Panc1 (cell line): ENCODE measurements at regions not wholly inside any gene's neighbourhood (a gene's known extent, or its start where the extent isn't known, plus 50 kb on each side); places are given as distances from the start of the nearest gene placed in this dataset.

Experiments
- ATAC-seq: fragments of 200-7000 bp; cut with Tn5 transposase; 2 replicates; pipeline ENCODE4 v1.9.1; 2020; ENCODE audit warnings: mild to moderate bottlenecking, moderate library complexity
- BruUV-seq: library from RNA; stranded (reverse); fragments of 400-500 nt; replicated peaks from 2 replicates; lab custom pipeline; 2021; lab: Mats Ljungman, UMichigan
- CTCF ChIA-PET: fragments of 300-600 bp; sonication (Branson Sonifier 250); formaldehyde crosslinking; loops from one replicate; lab custom pipeline; 2022; ENCODE audit warnings: antibody characterized with exemption; lab: Charles Lee
- POLR2A ChIA-PET: fragments of 300-600 bp; sonication (Branson Sonifier 250); formaldehyde crosslinking; loops from one replicate; lab custom pipeline; 2022; ENCODE audit warnings: antibody characterized with exemption; lab: Charles Lee
- DNase-seq: peaks from one replicate; pipeline ENCODE4 v3.0.0-alpha.2; 2010; ENCODE audit warnings: low read depth, low spot score
- H3K27ac ChIP-seq: 2 replicates; pipeline ENCODE4 v1.5.1; 2011; ENCODE audit warnings: mild to moderate bottlenecking, low read length, inconsistent platforms
- H3K27me3 ChIP-seq: fragments of 200-500 bp; sonication (Bioruptor generic); 2 replicates; pipeline ENCODE4 v1.6.0; 2014; ENCODE audit warnings: low read length, inconsistent platforms; ENCODE audit not compliant: control insufficient read depth, insufficient read depth
- H3K36me3 ChIP-seq: fragments of 200-500 bp; sonication (Bioruptor generic); 2 replicates; pipeline ENCODE4 v1.5.1; 2014; ENCODE audit warnings: inconsistent platforms, mild to moderate bottlenecking, low read length, moderate library complexity; ENCODE audit not compliant: control insufficient read depth, insufficient read depth
- H3K4me1 ChIP-seq: 2 replicates; pipeline ENCODE4 v1.5.1; 2011; ENCODE audit warnings: inconsistent platforms, mild to moderate bottlenecking, low read length, moderate library complexity; ENCODE audit not compliant: control insufficient read depth, insufficient read depth
- H3K4me3 ChIP-seq, 2 experiments: 2 replicates each; pipeline ENCODE4 v1.5.1; 2011 to 2012; ENCODE audit warnings: low read depth in 2 of 2, low read length in 2 of 2, mild to moderate bottlenecking in 2 of 2, inconsistent platforms in 1 of 2, moderate library complexity in 1 of 2
- H3K9me3 ChIP-seq: fragments of 200-500 bp; sonication (Bioruptor generic); 2 replicates; pipeline ENCODE4 v1.5.1; 2014; ENCODE audit warnings: low read depth, mild to moderate bottlenecking, inconsistent platforms, low read length, moderate library complexity; ENCODE audit not compliant: control insufficient read depth, insufficient read depth
- CTCF ChIP-seq: fragments of 450-650 bp; IDR thresholded peaks from 2 replicates; pipeline ENCODE4 v1.5.1; 2017; ENCODE audit warnings: mild to moderate bottlenecking
- POLR2AphosphoS5 ChIP-seq: IDR thresholded peaks from 2 replicates; pipeline ENCODE4 v1.6.1; 2012; ENCODE audit warnings: mild to moderate bottlenecking, low read depth, low read length, moderate library complexity
- REST ChIP-seq, 2 experiments: IDR thresholded peaks; 2 replicates each; pipeline ENCODE4 v1.6.1; 2011 to 2012; ENCODE audit warnings: low read depth in 2 of 2, control low read depth in 1 of 2, low read length in 1 of 2, mild to moderate bottlenecking in 1 of 2, moderate library complexity in 1 of 2; ENCODE audit not compliant: insufficient read depth in 1 of 2
- SIN3A ChIP-seq: IDR thresholded peaks from 2 replicates; pipeline ENCODE4 v1.6.1; 2012; ENCODE audit warnings: low read depth, mild to moderate bottlenecking, low read length, moderate library complexity, borderline replicate concordance; ENCODE audit not compliant: insufficient read depth
- TCF7L2 ChIP-seq: IDR thresholded peaks from 2 replicates; pipeline ENCODE4 v1.6.1; 2011; ENCODE audit warnings: mild to moderate bottlenecking, low read depth, low read length, inconsistent platforms
- in situ Hi-C: cut with HindIII; loops from 2 replicates; pipeline ENCODE4 v1.10.0; 2016; ENCODE audit warnings: low sequenced_read_pairs, low pct_unique_long_range_greater_than_20kb
- intact Hi-C: fragments of 100-400 bp; cut with micrococcal nuclease; formaldehyde crosslinking; loops from one replicate; pipeline ENCODE4 v1.10.0; 2022; ENCODE audit not compliant: unreplicated experiment

- no TSS peak for BruUV-seq
- TF ChIP-seq CTCF, result no peak
- no peak for TF ChIP-seq SIN3A
- TF ChIP-seq POLR2AphosphoS5, result no peak
- TF ChIP-seq TCF7L2, result no peak
- no peak for TF ChIP-seq REST (IDR thresholded peaks at IDR 0.05; ENCODE audit: insufficient read depth in 1 of 2, low read depth in 2 of 2, low read length in 1 of 2)
- Histone ChIP-seq H3K27me3 (no peaks in the 10 kb centered on the region), H3K9me3 (no peaks in the 10 kb centered on the region), H3K4me1 (no peaks in the 10 kb centered on the region), H3K4me3 (no peak overlapping the region), H3K36me3 (no peaks in the 10 kb centered on the region), H3K27ac (no peak overlapping the region)
- DNase-seq (no peak), ATAC-seq (no peak)
- in situ Hi-C loops, result no loop called here
- ChIA-PET CTCF (no interaction called here), POLR2A (no interaction called here)
- intact Hi-C loops, result no loop called here
Observed at GRCh38 chr4:148814030-148814429, 371.8 kb upstream of the NR3C2 start.

- Histone ChIP-seq H3K4me1 (no peaks in the 10 kb centered on the region), H3K27ac (no peak overlapping the region), H3K36me3 (no peaks in the 10 kb centered on the region), H3K9me3 (no peaks in the 10 kb centered on the region), H3K27me3 (no peaks in the 10 kb centered on the region), H3K4me3 (no peak overlapping the region)
- ChIA-PET POLR2A (no interaction called here), CTCF (no interaction called here)
- DNase-seq (no peak), ATAC-seq (no peak)
- in situ Hi-C loops, result no loop called here
- BruUV-seq, result no TSS peak
- intact Hi-C loops, result no loop called here
- TF ChIP-seq REST (IDR thresholded peaks at IDR 0.05; ENCODE audit: insufficient read depth in 1 of 2, low read depth in 2 of 2, low read length in 1 of 2) (no peak), TCF7L2 (no peak), SIN3A (no peak), CTCF (no peak)
Observed at GRCh38 chr4:148813289-148813688, 371.1 kb upstream of the NR3C2 start.
